ENCODE measurements at regions not wholly inside any gene's neighbourhood (a gene's known extent, or its start where the extent isn't known, plus 50 kb on each side); places are given as distances from the start of the nearest gene placed in this dataset.
A peak's percentile ranks its signal among the peaks of the same experiment; 100 is the strongest.

DNA sequence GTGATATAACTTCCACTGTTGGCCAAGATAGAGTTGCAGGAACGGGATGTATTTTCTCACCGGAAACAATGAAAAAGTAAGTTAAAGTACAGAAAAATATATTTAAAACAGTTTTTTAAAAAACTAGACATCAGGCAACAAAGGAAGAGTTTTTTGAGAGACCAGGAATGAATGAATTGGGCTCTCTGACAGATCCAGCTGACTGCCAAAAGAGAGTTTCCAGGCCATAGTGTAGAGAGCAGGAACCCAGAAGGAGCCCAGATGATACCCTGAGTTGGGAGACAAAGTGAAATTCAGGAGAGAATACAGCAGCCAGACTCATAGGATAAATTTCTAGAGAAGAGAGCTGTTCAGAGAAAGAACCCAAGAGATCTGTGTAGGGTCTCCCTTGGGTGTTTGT is 362.6 kb upstream of the SMIM21 start:
- DNase-seq (ENCODE audit: low read depth, low spot score) = no peak
- in situ Hi-C loops (cut with HindIII; ENCODE audit: low sequenced_read_pairs) = no loop called here
- TF ChIP-seq, protein P1, sequence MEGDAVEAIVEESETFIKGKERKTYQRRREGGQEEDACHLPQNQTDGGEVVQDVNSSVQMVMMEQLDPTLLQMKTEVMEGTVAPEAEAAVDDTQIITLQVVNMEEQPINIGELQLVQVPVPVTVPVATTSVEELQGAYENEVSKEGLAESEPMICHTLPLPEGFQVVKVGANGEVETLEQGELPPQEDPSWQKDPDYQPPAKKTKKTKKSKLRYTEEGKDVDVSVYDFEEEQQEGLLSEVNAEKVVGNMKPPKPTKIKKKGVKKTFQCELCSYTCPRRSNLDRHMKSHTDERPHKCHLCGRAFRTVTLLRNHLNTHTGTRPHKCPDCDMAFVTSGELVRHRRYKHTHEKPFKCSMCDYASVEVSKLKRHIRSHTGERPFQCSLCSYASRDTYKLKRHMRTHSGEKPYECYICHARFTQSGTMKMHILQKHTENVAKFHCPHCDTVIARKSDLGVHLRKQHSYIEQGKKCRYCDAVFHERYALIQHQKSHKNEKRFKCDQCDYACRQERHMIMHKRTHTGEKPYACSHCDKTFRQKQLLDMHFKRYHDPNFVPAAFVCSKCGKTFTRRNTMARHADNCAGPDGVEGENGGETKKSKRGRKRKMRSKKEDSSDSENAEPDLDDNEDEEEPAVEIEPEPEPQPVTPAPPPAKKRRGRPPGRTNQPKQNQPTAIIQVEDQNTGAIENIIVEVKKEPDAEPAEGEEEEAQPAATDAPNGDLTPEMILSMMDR (IDR thresholded peaks at IDR 0.05; ENCODE audit: low read depth, low read length) = no peak
- H3K4me3 ChIP-seq (ENCODE audit: low read depth, low read length) = no peak overlapping the region

DNA sequence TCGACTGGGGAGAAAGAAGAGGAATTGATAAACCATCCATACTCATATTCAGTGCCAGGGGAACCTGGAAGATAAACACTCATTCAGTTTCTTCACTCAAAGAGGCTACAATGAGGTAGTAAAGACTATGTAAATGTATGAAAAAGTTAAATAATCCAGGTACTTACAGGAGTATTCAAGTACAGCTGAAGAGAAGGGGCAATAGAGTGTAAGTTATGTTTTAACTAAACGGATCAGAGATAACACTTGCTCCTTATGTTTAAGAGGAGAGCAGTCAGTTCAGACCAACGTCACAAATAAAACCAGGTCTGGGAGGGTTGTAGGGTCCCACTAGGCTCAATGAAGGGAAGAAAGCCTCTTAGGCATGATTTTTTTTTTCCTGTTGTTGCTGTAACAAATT is 358.3 kb upstream of the SMIM21 start:
- TF ChIP-seq, protein P1 (IDR thresholded peaks at IDR 0.05; ENCODE audit: low read depth, low read length) = no peak
- DNase-seq (ENCODE audit: low read depth, low spot score) = no peak
- no peak overlapping the region for H3K4me3 ChIP-seq (ENCODE audit: low read depth, low read length)
- in situ Hi-C loops (cut with HindIII; ENCODE audit: low sequenced_read_pairs) = no loop called here

GRCh38 chr18:75785206-75785605 is 357.7 kb upstream of the SMIM21 start:
- DNase-seq (ENCODE audit: low read depth, low spot score) = no peak
- no peak overlapping the region for H3K4me3 ChIP-seq (ENCODE audit: low read depth, low read length)
- in situ Hi-C loops (cut with HindIII; ENCODE audit: low sequenced_read_pairs) = no loop called here
- TF ChIP-seq, protein P1 (IDR thresholded peaks at IDR 0.05; ENCODE audit: low read depth, low read length) = no peak

DNA sequence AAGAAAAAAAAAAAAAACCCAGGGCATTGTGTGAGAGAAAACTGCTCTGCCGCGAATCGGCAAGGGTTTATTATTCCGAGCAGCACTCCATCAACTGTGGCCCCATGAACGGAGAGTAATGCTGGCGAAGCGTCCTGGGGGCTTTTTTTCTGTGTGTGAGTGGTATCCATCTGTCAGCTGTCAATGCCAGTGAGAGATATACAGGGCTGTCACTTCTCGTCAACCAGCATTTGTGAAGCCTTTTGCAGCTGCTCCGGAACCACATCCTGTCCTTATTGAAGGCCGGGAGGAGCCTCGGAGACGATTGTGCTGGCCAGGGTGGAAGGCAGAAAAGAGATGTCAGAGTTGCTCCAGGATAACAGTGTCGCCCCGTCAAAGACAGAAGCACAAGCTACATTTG is 356.9 kb upstream of the SMIM21 start:
- peak overlapping the region; percentile 33 for H3K4me3 ChIP-seq (ENCODE audit: low read depth, low read length)
- TF ChIP-seq, protein P1 (IDR thresholded peaks at IDR 0.05; ENCODE audit: low read depth, low read length) = no peak
- in situ Hi-C loops (cut with HindIII; ENCODE audit: low sequenced_read_pairs) = no loop called here
- DNase-seq (ENCODE audit: low read depth, low spot score) = peak; percentile 9

- in situ Hi-C loops (cut with HindIII; ENCODE audit: low sequenced_read_pairs) = no loop called here
- no peak for DNase-seq (ENCODE audit: low read depth, low spot score)
- H3K4me3 ChIP-seq (ENCODE audit: low read depth, low read length) = peak overlapping the region; percentile 33
- TF ChIP-seq, protein P1 (IDR thresholded peaks at IDR 0.05; ENCODE audit: low read depth, low read length) = no peak
These were observed 356.2 kb upstream of the SMIM21 start for GRCh38 chr18:75783566-75784281.

DNA sequence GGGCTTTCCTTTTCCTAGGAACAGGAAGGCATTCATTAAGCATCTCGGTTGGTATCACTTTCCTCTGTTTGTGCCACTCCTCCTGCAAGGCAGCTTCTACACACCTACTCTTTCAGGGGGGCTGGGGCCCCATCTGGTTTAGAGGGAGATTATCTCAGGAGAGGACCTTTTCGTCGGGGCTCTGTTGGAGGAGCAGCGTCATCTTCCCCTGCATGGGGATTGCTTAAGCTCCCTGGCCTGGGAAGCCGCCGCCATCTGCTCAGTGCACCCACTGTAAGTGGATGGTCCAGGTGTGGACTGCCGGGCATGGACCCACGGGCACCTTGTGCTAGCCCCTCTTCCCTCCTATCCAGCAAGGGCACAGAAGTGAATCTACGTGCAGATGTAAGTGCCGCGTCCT is 355.3 kb upstream of the SMIM21 start:
- TF ChIP-seq, protein P1 (IDR thresholded peaks at IDR 0.05; ENCODE audit: low read depth, low read length) = no peak
- in situ Hi-C loops (cut with HindIII; ENCODE audit: low sequenced_read_pairs) = no loop called here
- DNase-seq (ENCODE audit: low read depth, low spot score) = no peak
- no peak overlapping the region for H3K4me3 ChIP-seq (ENCODE audit: low read depth, low read length)
